ENCODE measurements at regions not wholly inside any gene's neighbourhood (a gene's known extent, or its start where the extent isn't known, plus 50 kb on each side); places are given as distances from the start of the nearest gene placed in this dataset.

GRCh38 chr9:19994296-19994695 lies 205.5 kb upstream of the SLC24A2 start (continued):
- TF ChIP-seq, protein P1, sequence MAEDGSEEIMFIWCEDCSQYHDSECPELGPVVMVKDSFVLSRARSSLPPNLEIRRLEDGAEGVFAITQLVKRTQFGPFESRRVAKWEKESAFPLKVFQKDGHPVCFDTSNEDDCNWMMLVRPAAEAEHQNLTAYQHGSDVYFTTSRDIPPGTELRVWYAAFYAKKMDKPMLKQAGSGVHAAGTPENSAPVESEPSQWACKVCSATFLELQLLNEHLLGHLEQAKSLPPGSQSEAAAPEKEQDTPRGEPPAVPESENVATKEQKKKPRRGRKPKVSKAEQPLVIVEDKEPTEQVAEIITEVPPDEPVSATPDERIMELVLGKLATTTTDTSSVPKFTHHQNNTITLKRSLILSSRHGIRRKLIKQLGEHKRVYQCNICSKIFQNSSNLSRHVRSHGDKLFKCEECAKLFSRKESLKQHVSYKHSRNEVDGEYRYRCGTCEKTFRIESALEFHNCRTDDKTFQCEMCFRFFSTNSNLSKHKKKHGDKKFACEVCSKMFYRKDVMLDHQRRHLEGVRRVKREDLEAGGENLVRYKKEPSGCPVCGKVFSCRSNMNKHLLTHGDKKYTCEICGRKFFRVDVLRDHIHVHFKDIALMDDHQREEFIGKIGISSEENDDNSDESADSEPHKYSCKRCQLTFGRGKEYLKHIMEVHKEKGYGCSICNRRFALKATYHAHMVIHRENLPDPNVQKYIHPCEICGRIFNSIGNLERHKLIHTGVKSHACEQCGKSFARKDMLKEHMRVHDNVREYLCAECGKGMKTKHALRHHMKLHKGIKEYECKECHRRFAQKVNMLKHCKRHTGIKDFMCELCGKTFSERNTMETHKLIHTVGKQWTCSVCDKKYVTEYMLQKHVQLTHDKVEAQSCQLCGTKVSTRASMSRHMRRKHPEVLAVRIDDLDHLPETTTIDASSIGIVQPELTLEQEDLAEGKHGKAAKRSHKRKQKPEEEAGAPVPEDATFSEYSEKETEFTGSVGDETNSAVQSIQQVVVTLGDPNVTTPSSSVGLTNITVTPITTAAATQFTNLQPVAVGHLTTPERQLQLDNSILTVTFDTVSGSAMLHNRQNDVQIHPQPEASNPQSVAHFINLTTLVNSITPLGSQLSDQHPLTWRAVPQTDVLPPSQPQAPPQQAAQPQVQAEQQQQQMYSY (CRISPR knock-in tag; IDR thresholded peaks at IDR 0.05) = no peak
- TF ChIP-seq ZNF138 (CRISPR knock-in tag; conservative IDR thresholded peaks at IDR 0.05) (no peak), ZNF219 (CRISPR knock-in tag; IDR thresholded peaks at IDR 0.05; ENCODE audit: borderline replicate concordance) (no peak), RELA (CRISPR knock-in tag; IDR thresholded peaks at IDR 0.05; ENCODE audit: borderline replicate concordance) (no peak), USF2 (CRISPR knock-in tag; IDR thresholded peaks at IDR 0.05) (no peak), NFE2L1 (CRISPR knock-in tag; IDR thresholded peaks at IDR 0.05) (no peak)
- TF ChIP-seq, protein P2, sequence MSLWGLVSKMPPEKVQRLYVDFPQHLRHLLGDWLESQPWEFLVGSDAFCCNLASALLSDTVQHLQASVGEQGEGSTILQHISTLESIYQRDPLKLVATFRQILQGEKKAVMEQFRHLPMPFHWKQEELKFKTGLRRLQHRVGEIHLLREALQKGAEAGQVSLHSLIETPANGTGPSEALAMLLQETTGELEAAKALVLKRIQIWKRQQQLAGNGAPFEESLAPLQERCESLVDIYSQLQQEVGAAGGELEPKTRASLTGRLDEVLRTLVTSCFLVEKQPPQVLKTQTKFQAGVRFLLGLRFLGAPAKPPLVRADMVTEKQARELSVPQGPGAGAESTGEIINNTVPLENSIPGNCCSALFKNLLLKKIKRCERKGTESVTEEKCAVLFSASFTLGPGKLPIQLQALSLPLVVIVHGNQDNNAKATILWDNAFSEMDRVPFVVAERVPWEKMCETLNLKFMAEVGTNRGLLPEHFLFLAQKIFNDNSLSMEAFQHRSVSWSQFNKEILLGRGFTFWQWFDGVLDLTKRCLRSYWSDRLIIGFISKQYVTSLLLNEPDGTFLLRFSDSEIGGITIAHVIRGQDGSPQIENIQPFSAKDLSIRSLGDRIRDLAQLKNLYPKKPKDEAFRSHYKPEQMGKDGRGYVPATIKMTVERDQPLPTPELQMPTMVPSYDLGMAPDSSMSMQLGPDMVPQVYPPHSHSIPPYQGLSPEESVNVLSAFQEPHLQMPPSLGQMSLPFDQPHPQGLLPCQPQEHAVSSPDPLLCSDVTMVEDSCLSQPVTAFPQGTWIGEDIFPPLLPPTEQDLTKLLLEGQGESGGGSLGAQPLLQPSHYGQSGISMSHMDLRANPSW (CRISPR knock-in tag; conservative IDR thresholded peaks at IDR 0.05; ENCODE audit: low read depth) = no peak
- TF ChIP-seq, protein P3, sequence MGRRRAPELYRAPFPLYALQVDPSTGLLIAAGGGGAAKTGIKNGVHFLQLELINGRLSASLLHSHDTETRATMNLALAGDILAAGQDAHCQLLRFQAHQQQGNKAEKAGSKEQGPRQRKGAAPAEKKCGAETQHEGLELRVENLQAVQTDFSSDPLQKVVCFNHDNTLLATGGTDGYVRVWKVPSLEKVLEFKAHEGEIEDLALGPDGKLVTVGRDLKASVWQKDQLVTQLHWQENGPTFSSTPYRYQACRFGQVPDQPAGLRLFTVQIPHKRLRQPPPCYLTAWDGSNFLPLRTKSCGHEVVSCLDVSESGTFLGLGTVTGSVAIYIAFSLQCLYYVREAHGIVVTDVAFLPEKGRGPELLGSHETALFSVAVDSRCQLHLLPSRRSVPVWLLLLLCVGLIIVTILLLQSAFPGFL (CRISPR knock-in tag; IDR thresholded peaks at IDR 0.05; ENCODE audit: borderline replicate concordance) = no peak

DNA sequence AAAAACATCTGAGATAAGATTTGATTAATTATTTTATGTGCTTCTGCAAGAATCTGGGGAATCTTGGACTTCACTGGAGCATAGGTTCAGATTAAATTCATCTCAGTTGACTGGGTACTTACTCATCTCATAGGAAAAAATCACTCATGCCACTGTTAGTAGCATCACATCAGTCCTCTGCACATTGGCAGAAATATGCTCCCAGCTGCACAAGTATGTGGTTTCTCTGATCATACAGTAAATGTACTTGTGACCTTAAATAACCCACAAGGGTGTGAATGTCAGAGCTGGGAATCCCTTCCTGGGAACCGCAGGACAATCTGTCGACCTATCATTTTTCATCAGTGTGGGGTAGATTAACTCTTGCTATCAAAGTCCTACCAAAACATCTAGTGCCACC lies 203.7 kb upstream of the SLC24A2 start:
- POLR2A ChIA-PET = no interaction called here
- no peak for TF ChIP-seq FOXP1 (CRISPR knock-in tag; IDR thresholded peaks at IDR 0.05; ENCODE audit: borderline replicate concordance)
- no peak for TF ChIP-seq NFE2L1 (CRISPR knock-in tag; IDR thresholded peaks at IDR 0.05)
- TF ChIP-seq, protein P4, sequence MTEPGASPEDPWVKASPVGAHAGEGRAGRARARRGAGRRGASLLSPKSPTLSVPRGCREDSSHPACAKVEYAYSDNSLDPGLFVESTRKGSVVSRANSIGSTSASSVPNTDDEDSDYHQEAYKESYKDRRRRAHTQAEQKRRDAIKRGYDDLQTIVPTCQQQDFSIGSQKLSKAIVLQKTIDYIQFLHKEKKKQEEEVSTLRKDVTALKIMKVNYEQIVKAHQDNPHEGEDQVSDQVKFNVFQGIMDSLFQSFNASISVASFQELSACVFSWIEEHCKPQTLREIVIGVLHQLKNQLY (CRISPR knock-in tag; IDR thresholded peaks at IDR 0.05) = no peak
- no peak for TF ChIP-seq IRF1 (CRISPR knock-in tag; IDR thresholded peaks at IDR 0.05)
- no peak for TF ChIP-seq CTCF (IDR thresholded peaks at IDR 0.05)
- no peak for TF ChIP-seq ZNF138 (CRISPR knock-in tag; conservative IDR thresholded peaks at IDR 0.05)
- no peak for TF ChIP-seq ATF6 (CRISPR knock-in tag; IDR thresholded peaks at IDR 0.05)
- TF ChIP-seq, protein P3 (CRISPR knock-in tag; IDR thresholded peaks at IDR 0.05; ENCODE audit: borderline replicate concordance) = no peak
- no peak for TF ChIP-seq GTF2I (CRISPR knock-in tag; conservative IDR thresholded peaks at IDR 0.05)
- TF ChIP-seq SP1 (CRISPR knock-in tag; conservative IDR thresholded peaks at IDR 0.05) = no peak
- TF ChIP-seq, protein P5, sequence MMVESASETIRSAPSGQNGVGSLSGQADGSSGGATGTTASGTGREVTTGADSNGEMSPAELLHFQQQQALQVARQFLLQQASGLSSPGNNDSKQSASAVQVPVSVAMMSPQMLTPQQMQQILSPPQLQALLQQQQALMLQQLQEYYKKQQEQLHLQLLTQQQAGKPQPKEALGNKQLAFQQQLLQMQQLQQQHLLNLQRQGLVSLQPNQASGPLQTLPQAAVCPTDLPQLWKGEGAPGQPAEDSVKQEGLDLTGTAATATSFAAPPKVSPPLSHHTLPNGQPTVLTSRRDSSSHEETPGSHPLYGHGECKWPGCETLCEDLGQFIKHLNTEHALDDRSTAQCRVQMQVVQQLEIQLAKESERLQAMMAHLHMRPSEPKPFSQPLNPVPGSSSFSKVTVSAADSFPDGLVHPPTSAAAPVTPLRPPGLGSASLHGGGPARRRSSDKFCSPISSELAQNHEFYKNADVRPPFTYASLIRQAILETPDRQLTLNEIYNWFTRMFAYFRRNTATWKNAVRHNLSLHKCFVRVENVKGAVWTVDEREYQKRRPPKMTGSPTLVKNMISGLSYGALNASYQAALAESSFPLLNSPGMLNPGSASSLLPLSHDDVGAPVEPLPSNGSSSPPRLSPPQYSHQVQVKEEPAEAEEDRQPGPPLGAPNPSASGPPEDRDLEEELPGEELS (CRISPR knock-in tag; IDR thresholded peaks at IDR 0.05) = no peak
- no peak for ATAC-seq
- H3K9me3 Mint-ChIP-seq = no peaks in the 10 kb centered on the region
- H3K36me3 Mint-ChIP-seq = no peaks in the 10 kb centered on the region
- H3K4me1 Mint-ChIP-seq = no peaks in the 10 kb centered on the region
- no peaks in the 10 kb centered on the region for H3K27me3 Mint-ChIP-seq (ENCODE audit: low read depth)
- H3K4me3 Mint-ChIP-seq = no peak overlapping the region
- CTCF ChIA-PET = no interaction called here
- H3K27ac Mint-ChIP-seq = no peak overlapping the region
- no peak for DNase-seq (ENCODE audit: low spot score)
